ENCODE measurements at regions not wholly inside any gene's neighbourhood (a gene's known extent, or its start where the extent isn't known, plus 50 kb on each side); places are given as distances from the start of the nearest gene placed in this dataset.

DNA sequence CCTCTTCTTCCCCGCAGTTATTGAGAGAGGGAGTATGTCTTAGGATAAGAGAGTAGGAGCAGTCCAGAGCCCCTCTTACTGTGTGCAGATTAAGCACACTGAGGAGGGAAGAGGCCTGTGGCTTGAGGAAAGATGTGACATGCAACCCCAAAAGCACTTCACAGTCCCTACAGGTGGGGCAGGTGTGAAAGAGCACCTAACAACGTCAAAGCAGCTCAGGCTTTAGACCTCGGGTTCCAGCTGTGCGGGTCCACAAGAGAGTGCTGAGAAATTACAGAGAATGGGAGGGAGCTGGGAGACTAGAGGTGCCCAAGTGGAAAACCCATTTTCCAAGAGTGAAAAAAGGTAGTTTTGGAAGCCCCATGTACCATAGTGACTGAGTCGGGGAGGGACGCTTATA is 127.6 kb downstream of the SLC25A47 start:
- no peak overlapping the region for H3K4me2 ChIP-seq (ENCODE audit: low read length)
- H3K9ac ChIP-seq (ENCODE audit: low read length): no peak overlapping the region
- peaks cover 14 to 29% of the 10 kb centered on the region in 2 experiments for H3K4me1 ChIP-seq (ENCODE audit: control insufficient read depth in 1 of 2, insufficient read depth in 2 of 2, low read length in 2 of 2)
- no peak for ATAC-seq
- no peaks in the 10 kb centered on the region for H3K36me3 ChIP-seq (ENCODE audit: control insufficient read depth in 1 of 2, insufficient read depth in 2 of 2, low read length in 2 of 2)
- RAD21 ChIA-PET (ENCODE audit: low non-redundant PET in 1 of 2, low total read pairs in 2 of 2, uncharacterized antibody in 2 of 2, unreplicated experiment in 2 of 2): no interaction called here
- no peaks in the 10 kb centered on the region for H3K79me2 ChIP-seq (ENCODE audit: insufficient read depth, low read length)
- CTCF ChIA-PET: no interaction called here
- H3K4me3 ChIP-seq (replicated peaks in 1 of 2; ENCODE audit: low read depth in 1 of 2, low read length in 2 of 2): no peak overlapping the region
- H3K9me3 ChIP-seq (ENCODE audit: control insufficient read depth in 1 of 2, insufficient read depth in 1 of 2, low read depth in 1 of 2, low read length in 2 of 2): no peaks in the 10 kb centered on the region
- no peak overlapping the region for H3K27ac ChIP-seq (ENCODE audit: low read depth, low read length)
- no peaks in the 10 kb centered on the region for H4K20me1 ChIP-seq (ENCODE audit: insufficient read depth)
- no peak overlapping the region for H2AFZ ChIP-seq (ENCODE audit: low read depth, low read length, poor library complexity, severe bottlenecking)
- intact Hi-C loops (cut with micrococcal nuclease): no loop called here
- POLR2A ChIA-PET: no interaction called here
- no peak for DNase-seq (ENCODE audit: low read depth, low spot score)
- H3K27me3 ChIP-seq (ENCODE audit: insufficient read depth, low read length): no peaks in the 10 kb centered on the region
- BruUV-seq (replicated peaks): no TSS peak
- no peaks in the 10 kb centered on the region for H3K9me2 ChIP-seq (ENCODE audit: insufficient read depth)
- TF ChIP-seq FOSL1 (IDR thresholded peaks at IDR 0.05; ENCODE audit: low read depth) (no peak), EGR1 (IDR thresholded peaks at IDR 0.05; ENCODE audit: low read depth) (no peak), JUND (IDR thresholded peaks at IDR 0.05) (no peak), YY1 (IDR thresholded peaks at IDR 0.05; ENCODE audit: extremely low read depth, insufficient replicate concordance, low read depth, low read length) (no peak), SRF (IDR thresholded peaks at IDR 0.05; ENCODE audit: low read depth) (no peak), POLR2A (IDR thresholded peaks at IDR 0.05; ENCODE audit: borderline replicate concordance, extremely low read depth, insufficient read depth, insufficient read length) (no peak), TCF7L2 (IDR thresholded peaks at IDR 0.05; ENCODE audit: borderline replicate concordance, extremely low read depth, insufficient read depth, insufficient read length) (no peak), SIN3A (IDR thresholded peaks at IDR 0.05; ENCODE audit: low read depth) (no peak), CBX3 (IDR thresholded peaks at IDR 0.05; ENCODE audit: low read depth) (no peak), ELF1 (IDR thresholded peaks at IDR 0.05; ENCODE audit: borderline replicate concordance, low read depth) (no peak), POLR2AphosphoS5 (IDR thresholded peaks at IDR 0.05; ENCODE audit: low read depth, low read length) (no peak), ZNF274 (IDR thresholded peaks at IDR 0.05; ENCODE audit: low read depth, low read length) (no peak), EZH2phosphoT487 (IDR thresholded peaks at IDR 0.05; ENCODE audit: borderline replicate concordance) (no peak), CEBPB (IDR thresholded peaks at IDR 0.05; ENCODE audit: low read depth) (no peak)
- TF ChIP-seq, protein P1, sequence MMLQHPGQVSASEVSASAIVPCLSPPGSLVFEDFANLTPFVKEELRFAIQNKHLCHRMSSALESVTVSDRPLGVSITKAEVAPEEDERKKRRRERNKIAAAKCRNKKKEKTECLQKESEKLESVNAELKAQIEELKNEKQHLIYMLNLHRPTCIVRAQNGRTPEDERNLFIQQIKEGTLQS (IDR thresholded peaks at IDR 0.05): no peak
- TF ChIP-seq, protein P2, sequence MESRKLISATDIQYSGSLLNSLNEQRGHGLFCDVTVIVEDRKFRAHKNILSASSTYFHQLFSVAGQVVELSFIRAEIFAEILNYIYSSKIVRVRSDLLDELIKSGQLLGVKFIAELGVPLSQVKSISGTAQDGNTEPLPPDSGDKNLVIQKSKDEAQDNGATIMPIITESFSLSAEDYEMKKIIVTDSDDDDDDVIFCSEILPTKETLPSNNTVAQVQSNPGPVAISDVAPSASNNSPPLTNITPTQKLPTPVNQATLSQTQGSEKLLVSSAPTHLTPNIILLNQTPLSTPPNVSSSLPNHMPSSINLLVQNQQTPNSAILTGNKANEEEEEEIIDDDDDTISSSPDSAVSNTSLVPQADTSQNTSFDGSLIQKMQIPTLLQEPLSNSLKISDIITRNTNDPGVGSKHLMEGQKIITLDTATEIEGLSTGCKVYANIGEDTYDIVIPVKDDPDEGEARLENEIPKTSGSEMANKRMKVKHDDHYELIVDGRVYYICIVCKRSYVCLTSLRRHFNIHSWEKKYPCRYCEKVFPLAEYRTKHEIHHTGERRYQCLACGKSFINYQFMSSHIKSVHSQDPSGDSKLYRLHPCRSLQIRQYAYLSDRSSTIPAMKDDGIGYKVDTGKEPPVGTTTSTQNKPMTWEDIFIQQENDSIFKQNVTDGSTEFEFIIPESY (IDR thresholded peaks at IDR 0.05; ENCODE audit: extremely low read depth, insufficient replicate concordance, low read length): no peak

Measured in HCT116 (cell line).